GM12891 (cell line): ENCODE measurements at regions not wholly inside any gene's neighbourhood (a gene's known extent, or its start where the extent isn't known, plus 50 kb on each side); places are given as distances from the start of the nearest gene placed in this dataset.

Experiments used
- PAX5 ChIP-seq: IDR thresholded peaks from 2 replicates; pipeline ENCODE4 v1.6.1; 2011; ENCODE audit warnings: low read length, moderate library complexity, mild to moderate bottlenecking; ENCODE audit not compliant: insufficient read depth, severe bottlenecking
- POLR2A ChIP-seq: IDR thresholded peaks from 2 replicates; pipeline ENCODE4 v1.6.1; 2011; ENCODE audit warnings: low read depth, low read length, control low read depth
- POLR2AphosphoS5 ChIP-seq: IDR thresholded peaks from 2 replicates; pipeline ENCODE4 v1.6.1; 2011; ENCODE audit warnings: low read depth, low read length, control low read depth
- POU2F2 ChIP-seq: IDR thresholded peaks from 2 replicates; pipeline ENCODE4 v1.6.1; 2011; ENCODE audit warnings: low read depth, mild to moderate bottlenecking, control low read depth, low read length, moderate library complexity
- SPI1 ChIP-seq: IDR thresholded peaks from 2 replicates; pipeline ENCODE4 v1.6.1; 2011; ENCODE audit warnings: low read depth, low read length, control low read depth
- TAF1 ChIP-seq: IDR thresholded peaks from 2 replicates; pipeline ENCODE4 v1.6.1; 2011; ENCODE audit warnings: low read depth, low read length, control low read depth

DNA sequence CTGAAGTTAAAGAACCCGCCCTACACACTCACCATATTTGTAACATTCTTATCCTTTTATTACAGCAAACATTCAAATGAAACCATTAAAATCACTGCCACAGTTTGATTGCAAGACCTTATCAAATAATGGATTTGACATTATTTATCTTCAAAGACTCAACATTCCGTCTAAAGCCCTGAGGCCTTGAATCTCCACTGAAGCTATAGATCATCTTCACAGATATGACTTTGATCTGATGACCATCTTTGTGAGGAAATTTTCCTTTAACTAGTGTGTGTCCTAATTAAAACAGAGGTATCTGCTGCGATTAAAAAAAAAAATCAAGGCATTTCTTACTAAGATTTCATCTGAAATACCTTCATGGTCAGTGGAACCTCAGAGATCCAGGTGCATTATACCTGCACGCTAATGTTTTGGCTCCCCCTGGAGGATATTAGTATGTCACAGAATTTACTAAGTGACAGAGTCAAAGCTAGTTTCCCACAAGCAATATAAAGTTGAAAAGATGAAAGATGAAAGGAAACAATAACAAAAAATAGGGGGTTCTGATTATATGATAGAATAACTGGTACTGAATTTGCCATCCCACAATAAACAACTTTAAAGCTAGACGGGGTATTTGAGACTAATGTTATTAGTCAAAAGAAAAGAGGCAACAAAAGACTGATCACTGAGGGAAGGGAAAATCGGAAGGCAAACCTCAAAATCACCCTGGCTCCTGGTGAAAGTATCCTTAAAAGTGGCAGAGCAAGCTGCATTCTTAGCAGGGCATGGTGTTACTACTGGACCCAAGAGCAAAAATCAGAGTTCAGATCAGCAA, 923.4 kb downstream of the NCAM2 start:
- no peak for TF ChIP-seq POLR2AphosphoS5
- TF ChIP-seq POLR2A: no peak
- TF ChIP-seq TAF1: no peak
- no peak for TF ChIP-seq PAX5
- no peak for TF ChIP-seq SPI1
- TF ChIP-seq POU2F2: no peak
